GM21576 (cell line): ENCODE measurements at regions not wholly inside any gene's neighbourhood (a gene's known extent, or its start where the extent isn't known, plus 50 kb on each side); places are given as distances from the start of the nearest gene placed in this dataset.

Source experiments
- ATAC-seq: cut with Tn5 transposase; IDR thresholded peaks from one replicate; pipeline ENCODE4 v1.9.1; 2021; ENCODE audit warnings: mild to moderate bottlenecking, moderate library complexity; ENCODE audit not compliant: unreplicated experiment

DNA sequence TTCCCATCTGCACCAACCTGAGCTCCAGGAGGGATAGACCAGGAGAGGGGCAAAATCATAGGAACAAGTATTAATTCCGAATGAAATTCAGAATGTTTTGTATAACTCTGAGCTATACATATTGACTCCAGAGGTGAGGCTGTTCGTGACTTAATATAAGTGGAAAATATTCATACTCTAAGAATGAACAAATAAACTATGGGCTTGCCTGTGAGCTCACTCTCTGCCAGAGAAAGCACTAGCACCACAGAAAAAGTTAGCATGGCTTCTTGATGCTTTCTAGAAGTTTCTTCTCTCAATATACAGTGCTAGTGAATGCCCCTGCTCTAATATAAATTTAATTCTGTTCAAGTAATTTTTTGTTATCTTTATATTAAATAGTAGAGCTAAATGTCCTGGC, 1536.4 kb upstream of the FLRT2 start:
- no peak for ATAC-seq

DNA sequence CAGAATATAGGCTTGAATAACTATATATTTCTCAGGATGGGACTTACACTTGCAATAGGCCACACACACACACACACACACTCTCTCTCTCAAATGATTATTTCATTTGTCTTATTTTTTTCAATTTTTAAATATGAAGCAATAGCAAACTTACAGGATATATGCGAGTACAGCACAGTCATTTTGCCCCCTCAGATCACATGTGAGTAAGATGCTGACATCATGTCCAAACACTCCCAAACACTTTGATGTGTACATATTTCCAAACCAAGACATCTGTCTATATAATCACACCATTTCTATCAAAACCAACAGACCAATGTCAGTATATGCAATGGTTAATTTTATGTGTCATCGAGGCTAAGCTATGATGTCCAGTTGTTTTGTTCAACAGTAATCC, 1535.9 kb upstream of the FLRT2 start:
- no peak for ATAC-seq

DNA sequence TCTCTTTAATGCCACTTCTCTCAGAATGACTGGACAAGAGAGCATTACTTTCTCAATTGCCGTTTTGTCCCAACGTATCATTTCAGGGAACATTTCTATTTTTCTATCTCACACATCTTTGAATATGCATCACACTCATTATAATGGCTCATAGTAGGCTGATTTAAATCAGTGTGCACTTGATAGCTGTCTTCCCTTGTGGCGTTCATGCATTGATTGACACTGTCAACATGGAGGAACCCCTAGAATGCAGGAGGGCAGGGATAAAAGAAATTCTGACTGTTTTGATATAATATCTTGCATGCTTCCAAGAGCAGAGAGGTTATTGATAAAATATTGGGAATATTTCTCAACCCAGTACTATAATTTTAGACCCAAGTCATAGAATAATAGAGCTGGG, 1528.9 kb upstream of the FLRT2 start:
- no peak for ATAC-seq

DNA sequence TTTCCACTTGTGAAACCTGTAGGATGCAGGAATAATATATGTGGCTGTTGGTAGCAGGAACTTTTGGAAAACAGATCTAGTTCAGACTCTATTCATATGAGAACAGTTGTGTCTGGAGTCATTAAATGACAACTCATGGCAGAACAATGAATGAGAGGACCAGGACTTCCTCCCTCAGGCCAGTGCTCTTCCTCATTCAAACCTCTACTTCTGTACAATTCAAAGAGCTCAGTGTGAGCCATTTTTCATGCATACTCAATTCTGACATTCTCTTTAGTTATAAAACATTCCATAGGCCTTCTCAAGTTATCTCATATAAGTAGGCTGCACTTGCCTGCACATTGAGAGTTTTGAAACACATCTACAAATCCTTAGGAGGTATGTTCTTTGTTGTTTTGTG, 1526.6 kb upstream of the FLRT2 start:
- no peak for ATAC-seq

DNA sequence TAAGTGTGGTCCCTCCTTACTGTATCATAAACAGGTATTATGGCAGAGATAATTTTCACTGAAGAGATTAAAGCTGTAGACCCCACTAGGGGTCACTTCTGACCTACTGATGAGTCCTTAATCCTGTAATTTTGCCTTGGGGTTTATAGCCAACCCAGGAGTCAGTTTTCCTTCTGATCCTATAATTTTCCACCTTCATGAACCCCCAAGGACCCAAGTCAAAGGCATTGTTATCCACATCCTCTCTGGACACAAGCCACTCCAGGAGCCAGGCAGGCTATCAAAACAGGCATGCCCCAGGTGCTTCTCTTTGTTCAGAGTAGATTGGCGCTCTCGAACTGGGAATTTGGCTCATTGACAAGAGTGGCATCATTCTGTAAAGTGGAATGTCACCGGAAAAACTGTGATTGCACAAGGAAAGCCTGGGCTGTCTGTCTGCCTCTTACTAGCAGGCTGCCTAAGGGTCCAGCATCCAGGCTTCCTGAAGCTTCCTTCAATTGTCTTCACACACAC, 1523.2 kb upstream of the FLRT2 start:
- ATAC-seq: no peak

DNA sequence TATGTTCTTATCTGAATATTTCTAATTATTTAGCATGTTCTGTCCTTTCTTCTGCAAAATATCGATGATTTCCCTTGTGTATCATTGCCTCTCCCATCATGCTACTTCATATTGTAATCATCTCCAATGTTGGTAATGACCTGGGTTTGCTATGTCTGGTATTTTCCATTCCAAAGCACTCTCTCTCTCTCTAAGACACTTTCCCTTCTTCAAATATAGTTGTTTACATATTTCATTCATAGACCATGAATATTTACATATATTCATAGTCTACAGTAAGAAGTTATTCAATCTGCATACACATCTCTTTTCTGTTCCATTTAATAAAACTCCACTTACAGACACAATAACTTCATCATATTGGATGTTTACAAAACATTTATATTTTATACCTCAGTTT, 1516.5 kb upstream of the FLRT2 start:
- ATAC-seq: no peak

DNA sequence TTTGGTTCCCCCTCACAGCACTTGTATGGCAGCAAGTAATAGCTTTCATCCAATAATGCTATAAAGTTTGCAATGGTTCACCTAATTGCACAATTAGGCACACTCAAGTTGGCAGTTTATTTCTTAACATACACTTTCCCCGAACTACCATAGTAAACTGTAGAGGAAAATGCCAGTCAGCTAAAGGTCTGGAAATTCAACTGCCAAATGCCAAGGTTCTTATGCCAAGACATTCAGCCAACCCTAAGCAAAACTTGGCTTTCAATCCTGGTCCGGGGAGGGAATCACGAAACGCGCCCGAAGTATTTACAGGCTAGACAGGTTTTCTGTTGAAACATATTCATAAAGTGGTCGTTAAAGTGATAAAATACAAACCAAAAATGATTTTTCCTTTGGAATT, 1512.4 kb upstream of the FLRT2 start:
- no peak for ATAC-seq

DNA sequence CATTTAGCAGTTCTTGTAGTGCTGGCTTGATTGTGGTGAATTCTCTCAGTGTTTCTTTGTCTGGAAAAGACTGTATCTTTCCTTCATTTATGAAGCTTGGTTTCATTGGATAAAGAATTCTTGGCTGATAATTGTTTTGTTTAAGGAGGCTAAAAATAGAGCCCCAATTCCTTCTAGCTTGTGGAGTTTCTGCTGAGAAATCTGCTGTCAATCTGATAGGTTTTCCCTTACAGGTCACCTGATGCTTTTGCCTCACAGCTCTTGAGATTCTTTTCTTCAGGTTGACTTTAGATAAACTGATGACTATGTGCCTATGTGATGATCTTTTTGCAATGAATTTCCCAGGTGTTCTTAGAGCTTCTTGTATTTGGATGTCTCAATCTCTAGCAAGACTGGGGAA, 1508.5 kb upstream of the FLRT2 start:
- ATAC-seq: no peak

DNA sequence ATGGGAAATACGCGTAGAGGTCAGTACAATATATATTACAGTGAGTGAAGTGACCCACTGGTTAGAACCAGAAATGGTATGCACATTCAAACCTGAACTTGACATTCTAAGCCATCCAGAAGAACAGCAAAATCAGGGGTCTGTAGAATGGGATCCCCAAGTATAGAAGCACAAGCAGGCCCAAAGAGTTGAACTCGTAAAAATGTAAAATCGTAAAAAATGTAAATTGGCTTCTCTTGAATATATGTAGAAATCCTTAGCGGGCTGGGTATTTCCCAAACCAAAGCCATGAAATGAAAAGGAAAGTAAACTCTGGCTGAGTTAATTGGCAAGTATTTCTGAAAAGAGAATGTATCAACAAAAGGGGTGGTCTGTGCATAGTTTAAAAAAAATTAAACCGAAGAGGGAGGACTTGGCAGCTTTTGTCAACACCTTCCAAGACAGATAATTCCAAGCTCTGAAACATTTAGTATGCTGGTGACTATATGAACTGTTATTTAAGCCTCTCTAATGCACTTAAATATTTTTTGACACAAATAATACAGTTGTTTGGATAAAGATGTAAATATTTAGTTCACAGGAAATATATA, 1505.6 kb upstream of the FLRT2 start:
- ATAC-seq: no peak

DNA sequence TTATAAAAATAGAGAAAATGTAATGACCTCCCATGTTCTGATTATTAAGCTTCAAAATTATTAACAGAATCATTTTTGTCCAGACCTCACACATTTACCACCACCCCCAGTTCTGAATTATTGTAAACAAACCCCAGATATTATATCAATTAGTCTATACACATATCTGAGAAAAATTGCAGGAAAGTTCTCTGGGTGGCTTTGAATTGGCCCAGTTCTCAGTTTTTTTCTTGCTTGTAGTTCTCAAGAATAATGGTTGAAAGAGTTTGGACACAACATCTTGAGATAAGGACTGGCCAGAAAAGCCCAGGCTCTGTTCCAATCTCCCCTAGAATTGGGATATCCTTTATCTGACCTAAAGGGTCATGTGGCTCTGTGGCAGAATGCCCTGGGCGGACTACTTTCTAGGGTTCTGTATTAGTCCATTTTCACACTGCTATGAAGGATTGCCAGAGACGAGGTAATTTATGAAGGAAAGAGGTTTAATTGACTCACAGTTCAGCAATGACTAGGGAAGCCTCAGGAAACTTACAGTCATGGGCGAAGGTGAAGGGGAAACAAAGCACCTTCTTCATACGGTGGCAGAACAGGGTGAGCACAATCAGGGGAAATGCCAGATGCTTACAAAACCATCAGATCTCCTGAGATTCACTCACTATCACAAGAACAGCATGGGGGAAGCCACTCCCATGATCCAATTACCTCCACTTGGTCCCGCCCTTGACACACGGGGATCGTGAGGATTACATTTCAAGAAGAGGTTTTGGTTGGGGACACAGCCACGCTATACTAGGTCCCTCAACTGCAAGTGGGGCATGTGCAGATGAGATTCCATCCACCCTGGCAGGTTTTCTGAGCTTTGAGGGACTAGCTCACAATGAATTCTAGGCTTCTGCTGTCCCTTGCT, 1504.6 kb upstream of the FLRT2 start:
- no peak for ATAC-seq

DNA sequence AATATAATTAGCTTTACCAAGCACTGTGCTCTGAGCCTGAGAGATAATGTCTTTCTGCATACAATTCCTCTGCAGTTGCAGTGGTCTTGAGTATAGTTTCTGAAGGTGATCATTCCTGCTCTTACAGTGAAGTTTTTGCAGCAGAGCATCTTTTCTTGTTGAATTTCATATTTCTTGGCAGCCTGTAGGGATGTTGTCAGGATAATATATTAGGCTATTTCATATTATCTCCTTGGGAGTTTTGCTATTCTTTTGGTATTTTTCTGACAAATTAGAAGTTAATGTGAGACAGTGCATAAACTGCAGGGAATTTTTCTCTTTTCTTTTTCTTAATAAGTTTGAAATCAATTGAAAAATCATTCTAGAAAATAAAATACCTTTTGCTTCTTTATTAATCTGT, 1502.6 kb upstream of the FLRT2 start:
- ATAC-seq: no peak

DNA sequence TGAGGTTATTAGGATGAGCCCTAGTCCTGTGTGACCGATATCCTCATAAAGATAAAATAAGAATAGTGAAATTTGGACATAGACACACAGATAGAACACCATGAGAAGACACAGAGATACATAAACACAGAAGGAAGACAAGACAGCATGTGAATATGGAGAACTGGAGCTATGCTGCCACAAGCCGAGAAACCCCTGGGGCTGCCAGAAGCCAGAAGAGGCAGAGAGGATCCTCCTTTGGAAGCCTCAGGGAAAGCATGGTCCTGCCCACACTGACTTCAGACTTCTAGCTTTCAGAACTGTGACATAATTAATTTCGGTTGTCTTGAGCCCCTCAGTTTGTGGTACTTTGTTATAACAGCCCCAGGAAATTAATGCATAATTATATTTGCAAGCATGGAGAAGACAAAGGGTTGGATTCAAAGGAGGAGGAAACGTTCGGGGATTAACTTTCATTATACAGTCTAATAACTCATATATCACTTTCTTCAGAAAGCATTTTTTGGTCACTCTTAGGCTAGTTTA, 1501.8 kb upstream of the FLRT2 start:
- no peak for ATAC-seq

DNA sequence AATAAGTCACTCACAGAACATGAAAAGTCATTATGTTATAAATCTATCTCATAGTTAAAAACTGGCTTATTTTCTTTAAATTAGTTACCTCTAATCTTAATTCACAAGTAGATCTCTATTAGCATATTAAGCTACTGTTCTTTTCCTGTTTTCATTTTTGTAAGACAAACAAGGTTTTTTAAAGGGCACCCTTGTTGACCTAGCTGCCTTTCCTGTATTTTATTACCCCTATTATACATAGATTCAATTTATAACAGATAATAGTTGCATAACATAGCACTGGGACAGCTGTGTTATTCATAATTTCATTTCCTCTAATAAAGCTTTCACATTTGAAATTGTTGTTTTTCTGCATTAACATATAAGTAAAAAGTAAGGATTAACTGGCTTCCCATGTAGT, 1500.7 kb upstream of the FLRT2 start:
- no peak for ATAC-seq

DNA sequence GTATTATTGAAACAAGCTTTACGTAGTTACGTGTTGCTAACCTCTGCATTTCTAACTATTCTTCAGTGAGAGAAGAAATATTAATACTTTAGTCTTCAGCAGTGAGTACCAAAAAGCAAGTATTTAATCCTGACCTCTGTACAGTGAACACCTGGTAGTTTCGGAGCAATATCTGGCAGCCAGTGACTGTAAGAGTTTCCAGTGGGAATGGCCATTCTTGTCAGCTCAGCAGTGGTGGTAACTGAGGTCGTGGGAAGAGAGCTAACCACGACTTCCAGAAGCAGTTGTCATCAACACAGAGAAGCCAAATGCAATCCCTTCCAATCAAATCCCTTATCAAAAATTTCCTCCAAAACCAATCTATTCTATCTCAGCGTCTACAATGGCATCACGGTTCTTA, 1500.2 kb upstream of the FLRT2 start:
- ATAC-seq: no peak

DNA sequence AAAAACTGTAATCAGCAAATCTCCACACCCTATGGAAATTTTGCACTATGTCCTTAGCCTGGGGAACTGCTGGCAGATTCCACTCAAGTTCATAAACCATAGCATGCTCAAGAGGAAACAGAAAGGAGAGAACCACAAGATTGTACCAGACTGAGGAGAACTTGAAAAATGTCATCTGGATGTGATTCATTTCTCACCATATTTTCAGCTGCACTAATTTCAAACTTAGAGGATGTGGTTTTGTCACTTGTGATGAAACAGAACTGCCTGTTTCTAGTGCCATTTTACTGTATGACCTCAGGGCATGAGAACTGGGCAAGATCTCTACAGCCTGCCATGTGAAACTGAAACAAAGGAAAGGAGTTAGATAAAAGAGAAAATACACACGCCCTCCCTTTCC, 1493.1 kb upstream of the FLRT2 start:
- ATAC-seq: no peak

DNA sequence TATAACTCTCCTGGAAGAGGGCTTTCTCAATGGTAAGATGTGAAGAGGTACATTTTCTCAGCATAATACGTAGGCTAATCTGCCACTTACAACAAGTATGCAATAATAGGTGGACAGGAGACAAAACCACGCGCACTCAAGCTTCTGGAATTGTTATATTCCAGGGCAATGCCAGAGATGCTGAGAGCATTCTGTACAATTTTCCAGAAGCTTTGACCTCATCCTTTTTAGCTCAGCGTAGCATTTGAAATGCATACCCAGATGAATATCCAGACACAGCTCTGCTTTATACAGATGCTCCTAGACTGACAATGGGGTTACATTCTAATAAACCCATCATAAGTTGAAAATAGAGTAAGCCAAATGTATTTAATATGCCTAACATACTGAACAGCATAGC, 1492.4 kb upstream of the FLRT2 start:
- ATAC-seq: no peak

DNA sequence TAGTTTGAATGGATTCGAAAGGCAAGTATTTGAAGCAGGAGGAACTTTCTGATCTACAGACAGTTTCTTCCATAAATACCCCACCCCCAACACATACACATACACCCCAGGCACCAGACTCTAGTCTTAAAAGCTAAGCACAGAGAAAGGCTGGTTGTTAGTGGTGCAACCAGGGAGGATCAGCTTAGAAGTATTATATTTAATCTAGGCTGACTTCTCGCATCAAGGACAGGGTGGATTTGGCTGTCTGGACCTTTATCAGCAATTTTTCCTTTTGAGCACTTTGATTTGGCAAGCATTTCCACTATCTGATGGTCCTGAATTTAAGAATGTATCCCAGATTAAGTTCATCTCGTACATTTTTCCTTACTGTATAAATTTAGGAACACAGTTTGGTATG, 1489.8 kb upstream of the FLRT2 start:
- no peak for ATAC-seq

DNA sequence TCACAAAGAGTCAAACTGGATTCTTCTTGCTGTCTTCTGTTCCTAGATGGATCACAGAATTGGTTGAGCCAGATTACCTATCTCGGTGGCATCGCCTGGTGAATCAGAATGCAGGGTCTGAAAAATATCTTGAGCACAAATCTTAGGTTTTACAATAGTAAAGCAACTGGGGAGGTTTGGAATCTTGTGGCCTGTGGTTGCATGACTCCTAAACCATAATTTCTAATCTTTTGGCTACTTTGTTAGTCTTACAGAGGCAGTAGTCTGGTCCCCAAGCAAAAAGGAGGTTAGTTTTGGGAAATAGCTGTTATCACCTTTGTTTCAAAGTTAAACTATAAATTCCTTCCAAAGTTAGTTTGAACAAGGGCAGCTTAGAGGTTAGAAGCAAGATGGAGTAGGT, 1488.5 kb upstream of the FLRT2 start:
- no peak for ATAC-seq

DNA sequence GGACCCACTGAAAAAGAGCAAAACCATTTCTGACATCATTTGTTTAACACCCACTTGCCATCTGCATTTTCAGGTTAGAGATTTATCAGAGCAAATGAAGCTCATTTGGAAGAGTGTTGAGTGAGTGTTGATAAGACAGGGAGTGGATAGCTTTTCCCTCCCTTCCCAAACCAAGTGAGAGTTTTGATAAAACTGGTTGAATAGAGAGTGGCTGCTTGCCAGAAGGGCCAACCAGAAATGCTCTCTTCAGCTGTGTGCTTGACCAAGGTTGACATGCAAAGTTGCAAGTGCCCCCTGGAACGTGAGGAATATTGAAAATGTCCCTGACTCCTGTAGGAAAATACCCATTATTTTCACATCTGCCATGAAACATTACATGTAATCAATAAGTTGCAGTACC, 1487.0 kb upstream of the FLRT2 start:
- no peak for ATAC-seq

DNA sequence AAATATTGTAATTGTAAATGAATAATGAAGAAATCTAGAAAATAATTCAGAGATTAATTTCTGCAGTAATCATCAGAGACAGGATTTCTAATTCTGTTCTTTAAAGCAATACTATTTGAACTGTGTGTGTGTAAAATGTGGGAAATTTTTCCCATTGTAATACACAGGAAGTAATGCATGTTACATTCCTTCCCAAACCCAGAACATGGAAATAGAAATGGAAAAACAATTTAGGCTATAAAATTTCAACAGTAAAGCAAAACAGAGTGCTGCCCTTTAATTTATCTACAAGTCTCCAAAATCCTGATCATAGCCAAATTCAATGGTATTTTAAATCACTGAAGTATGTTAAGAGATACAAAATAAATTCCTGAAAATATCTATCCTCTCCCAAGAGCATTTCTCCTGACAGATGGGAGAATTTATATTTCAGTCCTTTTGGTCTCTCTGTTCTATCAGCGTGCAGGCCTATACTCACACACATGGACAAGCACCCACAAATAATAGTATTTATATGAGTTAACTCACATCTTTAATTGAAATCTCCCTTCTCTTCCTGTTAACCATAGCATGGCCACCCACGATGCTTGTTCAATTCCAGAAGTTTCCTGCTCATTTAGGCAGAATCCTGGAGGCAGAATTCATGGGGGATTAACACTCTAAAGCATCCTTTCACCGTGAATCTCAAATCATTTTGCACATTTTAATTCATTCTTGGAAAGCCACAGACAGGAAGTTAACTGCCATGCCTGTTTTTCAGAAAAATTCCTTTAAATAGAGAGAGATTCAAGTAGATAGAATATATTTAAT, 1465.4 kb upstream of the FLRT2 start:
- ATAC-seq: no peak

DNA sequence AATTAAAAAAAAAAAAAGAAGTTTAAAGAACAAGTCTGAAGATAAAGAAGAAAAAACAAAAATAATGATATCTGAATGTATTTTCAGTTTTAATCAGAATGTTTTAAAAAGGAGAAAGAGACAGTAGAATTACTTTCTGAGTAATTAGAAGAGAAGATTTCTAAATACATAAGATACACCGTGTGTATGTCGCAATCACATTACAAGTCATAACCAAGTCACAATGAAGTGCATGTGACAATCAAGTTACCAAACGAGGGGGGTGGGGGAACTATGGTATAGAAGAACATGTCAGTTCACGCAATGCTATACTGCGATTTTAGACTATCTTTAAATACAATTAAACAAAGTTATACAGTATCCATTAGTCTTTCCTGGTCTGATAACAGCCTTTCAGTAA, 1464.1 kb upstream of the FLRT2 start:
- no peak for ATAC-seq
